ENCODE measurements at regions not wholly inside any gene's neighbourhood (a gene's known extent, or its start where the extent isn't known, plus 50 kb on each side); places are given as distances from the start of the nearest gene placed in this dataset.

GRCh38 chr21:41638201-41638790 lies 128.6 kb downstream of the RIPK4 start:
- no peak for TF ChIP-seq POLR2A (IDR thresholded peaks at IDR 0.05)
- TF ChIP-seq, protein P1, sequence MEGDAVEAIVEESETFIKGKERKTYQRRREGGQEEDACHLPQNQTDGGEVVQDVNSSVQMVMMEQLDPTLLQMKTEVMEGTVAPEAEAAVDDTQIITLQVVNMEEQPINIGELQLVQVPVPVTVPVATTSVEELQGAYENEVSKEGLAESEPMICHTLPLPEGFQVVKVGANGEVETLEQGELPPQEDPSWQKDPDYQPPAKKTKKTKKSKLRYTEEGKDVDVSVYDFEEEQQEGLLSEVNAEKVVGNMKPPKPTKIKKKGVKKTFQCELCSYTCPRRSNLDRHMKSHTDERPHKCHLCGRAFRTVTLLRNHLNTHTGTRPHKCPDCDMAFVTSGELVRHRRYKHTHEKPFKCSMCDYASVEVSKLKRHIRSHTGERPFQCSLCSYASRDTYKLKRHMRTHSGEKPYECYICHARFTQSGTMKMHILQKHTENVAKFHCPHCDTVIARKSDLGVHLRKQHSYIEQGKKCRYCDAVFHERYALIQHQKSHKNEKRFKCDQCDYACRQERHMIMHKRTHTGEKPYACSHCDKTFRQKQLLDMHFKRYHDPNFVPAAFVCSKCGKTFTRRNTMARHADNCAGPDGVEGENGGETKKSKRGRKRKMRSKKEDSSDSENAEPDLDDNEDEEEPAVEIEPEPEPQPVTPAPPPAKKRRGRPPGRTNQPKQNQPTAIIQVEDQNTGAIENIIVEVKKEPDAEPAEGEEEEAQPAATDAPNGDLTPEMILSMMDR (IDR thresholded peaks at IDR 0.05): no peak
